ENCODE measurements at regions not wholly inside any gene's neighbourhood (a gene's known extent, or its start where the extent isn't known, plus 50 kb on each side); places are given as distances from the start of the nearest gene placed in this dataset.

- DNase-seq: no peak
Observed at GRCh38 chr10:61547297-61547696, 94.1 kb upstream of the TMEM26 start.

GRCh38 chr10:61545170-61545569 is 92.0 kb upstream of the TMEM26 start:
- DNase-seq: no peak

- no peak for DNase-seq
Observed at GRCh38 chr10:61543831-61544230, 90.7 kb upstream of the TMEM26 start.

- no peak for DNase-seq
Observed at GRCh38 chr10:61542596-61542995, 89.4 kb upstream of the TMEM26 start.

GRCh38 chr10:61541960-61542359 is 88.8 kb upstream of the TMEM26 start:
- DNase-seq: no peak

DNA sequence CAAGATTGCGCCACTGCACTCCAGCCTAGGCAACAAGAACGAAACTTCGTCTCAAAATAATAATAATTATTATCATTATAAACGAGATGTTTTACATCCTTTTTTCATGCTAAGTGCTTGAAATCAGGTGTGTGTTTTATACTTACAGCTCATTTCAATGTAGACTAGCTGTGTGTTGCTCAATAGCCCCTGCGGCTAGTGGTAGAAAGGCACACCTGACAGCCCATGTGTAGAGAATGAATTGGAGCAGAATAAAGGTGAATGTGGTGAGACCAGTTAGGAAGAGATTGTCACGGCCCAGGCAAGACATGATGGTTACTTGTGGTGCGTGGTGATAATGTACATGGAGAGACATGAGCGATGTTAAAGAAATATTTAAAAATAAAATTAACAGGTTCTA is 86.7 kb upstream of the TMEM26 start:
- DNase-seq: no peak

GRCh38 chr10:61529208-61529607 is 76.0 kb upstream of the TMEM26 start:
- no peak for DNase-seq

DNA sequence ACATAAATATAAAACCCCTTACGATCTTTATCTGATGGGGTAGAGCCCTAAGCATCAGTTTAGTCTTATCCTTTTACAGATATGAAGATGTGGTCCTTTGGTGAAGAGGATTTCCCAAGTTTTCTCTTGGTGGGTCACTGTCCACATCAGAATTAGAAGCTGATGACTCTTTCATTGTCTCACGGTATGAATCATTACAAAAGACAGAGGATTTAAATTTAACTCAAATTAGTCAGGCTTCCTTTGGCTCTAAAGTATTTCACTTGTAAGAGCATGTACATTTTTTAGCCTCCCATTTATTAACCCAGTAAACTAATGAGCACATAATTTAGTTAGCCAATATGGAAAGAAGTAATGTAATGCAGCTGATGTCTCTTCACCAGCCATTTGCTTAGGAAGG is 49.9 kb upstream of the TMEM26 start:
- no peak for DNase-seq
